Progenitor cell of endocrine pancreas (in vitro differentiated cells): ENCODE measurements at regions not wholly inside any gene's neighbourhood (a gene's known extent, or its start where the extent isn't known, plus 50 kb on each side); places are given as distances from the start of the nearest gene placed in this dataset.

Experiments
- DNase-seq: peaks from one replicate; pipeline ENCODE4 v3.0.0; 2021; ENCODE audit warnings: low spot score; ENCODE audit not compliant: unreplicated experiment
- H3K27ac Mint-ChIP-seq: 2 replicates; pipeline ENCODE4 v1.8.0; 2021; ENCODE audit warnings: mild to moderate bottlenecking, moderate library complexity, mixed read lengths
- H3K27me3 Mint-ChIP-seq: 2 replicates; pipeline ENCODE4 v1.8.0; 2021; ENCODE audit warnings: mixed read lengths
- H3K36me3 Mint-ChIP-seq: 2 replicates; pipeline ENCODE4 v1.8.0; 2022; ENCODE audit warnings: mixed read lengths; ENCODE audit not compliant: insufficient read depth
- H3K4me1 Mint-ChIP-seq: 2 replicates; pipeline ENCODE4 v1.8.0; 2021; ENCODE audit warnings: low read depth, mixed read lengths
- H3K4me3 Mint-ChIP-seq: 2 replicates; pipeline ENCODE4 v1.8.0; 2021; ENCODE audit warnings: low read depth, mild to moderate bottlenecking, moderate library complexity, mixed read lengths
- H3K9me3 Mint-ChIP-seq: 2 replicates; pipeline ENCODE4 v1.8.0; 2021; ENCODE audit warnings: low read depth, mixed read lengths
- TF ChIP-seq, protein P1 (sequence below): fragments of 200-600 bp; sonication (generic); IDR thresholded peaks from one replicate; pipeline ENCODE4 v1.5.0; 2021; ENCODE audit warnings: antibody characterized with exemption, mild to moderate bottlenecking; ENCODE audit not compliant: unreplicated experiment

GRCh38 chr13:91184244-91184926 lies 163.1 kb upstream of the MIR17HG start:
- no peaks in the 10 kb centered on the region for H3K36me3 Mint-ChIP-seq
- H3K4me3 Mint-ChIP-seq = no peak overlapping the region
- no peak for DNase-seq
- no peaks in the 10 kb centered on the region for H3K27me3 Mint-ChIP-seq
- TF ChIP-seq, protein P1, sequence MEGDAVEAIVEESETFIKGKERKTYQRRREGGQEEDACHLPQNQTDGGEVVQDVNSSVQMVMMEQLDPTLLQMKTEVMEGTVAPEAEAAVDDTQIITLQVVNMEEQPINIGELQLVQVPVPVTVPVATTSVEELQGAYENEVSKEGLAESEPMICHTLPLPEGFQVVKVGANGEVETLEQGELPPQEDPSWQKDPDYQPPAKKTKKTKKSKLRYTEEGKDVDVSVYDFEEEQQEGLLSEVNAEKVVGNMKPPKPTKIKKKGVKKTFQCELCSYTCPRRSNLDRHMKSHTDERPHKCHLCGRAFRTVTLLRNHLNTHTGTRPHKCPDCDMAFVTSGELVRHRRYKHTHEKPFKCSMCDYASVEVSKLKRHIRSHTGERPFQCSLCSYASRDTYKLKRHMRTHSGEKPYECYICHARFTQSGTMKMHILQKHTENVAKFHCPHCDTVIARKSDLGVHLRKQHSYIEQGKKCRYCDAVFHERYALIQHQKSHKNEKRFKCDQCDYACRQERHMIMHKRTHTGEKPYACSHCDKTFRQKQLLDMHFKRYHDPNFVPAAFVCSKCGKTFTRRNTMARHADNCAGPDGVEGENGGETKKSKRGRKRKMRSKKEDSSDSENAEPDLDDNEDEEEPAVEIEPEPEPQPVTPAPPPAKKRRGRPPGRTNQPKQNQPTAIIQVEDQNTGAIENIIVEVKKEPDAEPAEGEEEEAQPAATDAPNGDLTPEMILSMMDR = no peak
- no peaks in the 10 kb centered on the region for H3K9me3 Mint-ChIP-seq
- H3K27ac Mint-ChIP-seq = no peak overlapping the region
- peaks cover 11% of the 10 kb centered on the region for H3K4me1 Mint-ChIP-seq

DNA sequence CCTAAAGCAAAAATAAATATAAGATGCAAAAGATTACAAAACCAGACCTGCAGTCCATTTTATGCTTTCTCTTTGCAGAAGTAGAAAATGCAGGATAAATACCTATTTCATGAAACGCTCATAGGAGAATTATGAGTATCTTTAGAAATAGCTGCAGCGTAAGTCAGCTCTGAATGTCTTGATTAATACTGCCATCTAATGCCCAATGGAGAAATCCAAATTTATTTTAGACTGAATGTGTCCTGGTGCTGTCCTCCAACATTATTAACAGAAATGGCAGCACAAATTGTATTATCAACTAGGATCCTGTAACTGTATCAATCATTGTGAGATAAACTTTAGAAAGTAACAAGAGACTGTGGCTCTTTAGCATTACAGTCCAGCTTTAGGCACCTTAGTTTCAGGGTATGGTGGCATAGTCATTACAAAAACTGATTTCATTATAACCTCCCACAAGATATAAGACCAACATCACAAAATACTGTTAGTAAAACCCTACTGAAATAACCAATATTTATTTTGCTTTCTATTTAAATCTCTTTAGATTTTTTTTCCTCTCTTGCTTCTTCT lies 162.1 kb upstream of the MIR17HG start:
- no peak for DNase-seq
- H3K27me3 Mint-ChIP-seq = no peaks in the 10 kb centered on the region
- H3K4me3 Mint-ChIP-seq = no peak overlapping the region
- H3K36me3 Mint-ChIP-seq = no peaks in the 10 kb centered on the region
- H3K9me3 Mint-ChIP-seq = no peaks in the 10 kb centered on the region
- TF ChIP-seq, protein P1 = peak; percentile 51
- peaks cover 11% of the 10 kb centered on the region for H3K4me1 Mint-ChIP-seq
- no peak overlapping the region for H3K27ac Mint-ChIP-seq

- no peak for DNase-seq
- no peaks in the 10 kb centered on the region for H3K36me3 Mint-ChIP-seq
- H3K9me3 Mint-ChIP-seq = no peaks in the 10 kb centered on the region
- no peak overlapping the region for H3K4me3 Mint-ChIP-seq
- TF ChIP-seq, protein P1 = no peak
- no peaks in the 10 kb centered on the region for H3K27me3 Mint-ChIP-seq
- H3K4me1 Mint-ChIP-seq = peaks cover 6% of the 10 kb centered on the region
- H3K27ac Mint-ChIP-seq = no peak overlapping the region
Measured at GRCh38 chr13:91187522-91187921, 160.0 kb upstream of the MIR17HG start.

GRCh38 chr13:91189506-91189905 lies 158.0 kb upstream of the MIR17HG start:
- Mint-ChIP-seq H3K4me3 (no peak overlapping the region), H3K4me1 (peaks cover 1% of the 10 kb centered on the region), H3K27me3 (no peaks in the 10 kb centered on the region), H3K36me3 (no peaks in the 10 kb centered on the region), H3K9me3 (no peaks in the 10 kb centered on the region), H3K27ac (no peak overlapping the region)
- DNase-seq = no peak
- TF ChIP-seq, protein P1 = no peak

DNA sequence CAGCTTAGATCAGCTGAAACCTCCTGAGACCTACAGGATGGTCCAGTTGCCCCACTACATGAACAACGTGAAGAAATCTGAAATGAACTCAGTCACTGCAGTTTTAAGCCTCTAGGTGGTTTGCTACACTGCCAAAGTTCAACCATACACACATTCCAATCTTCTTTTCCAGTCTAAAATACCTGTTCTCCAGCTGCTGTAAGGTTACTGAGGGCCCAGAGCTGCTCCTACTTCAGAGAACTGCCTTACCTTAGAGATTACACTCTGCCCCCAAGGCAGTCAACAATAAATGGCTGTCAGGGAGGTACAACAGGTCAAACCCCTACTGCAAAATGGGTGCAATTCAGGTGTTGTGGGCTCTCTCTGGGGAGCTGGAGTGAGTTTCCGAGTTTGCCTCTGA lies 154.1 kb upstream of the MIR17HG start:
- Mint-ChIP-seq H3K27me3 (no peaks in the 10 kb centered on the region), H3K4me1 (no peaks in the 10 kb centered on the region), H3K36me3 (no peaks in the 10 kb centered on the region), H3K27ac (no peak overlapping the region), H3K4me3 (no peak overlapping the region), H3K9me3 (no peaks in the 10 kb centered on the region)
- no peak for DNase-seq
- TF ChIP-seq, protein P1 = no peak
